GM19467 (cell line): ENCODE measurements at regions not wholly inside any gene's neighbourhood (a gene's known extent, or its start where the extent isn't known, plus 50 kb on each side); places are given as distances from the start of the nearest gene placed in this dataset.

Source experiments
- ATAC-seq: cut with Tn5 transposase; IDR thresholded peaks from one replicate; pipeline ENCODE4 v1.9.1; 2021; ENCODE audit warnings: mild to moderate bottlenecking, moderate library complexity; ENCODE audit not compliant: unreplicated experiment

DNA sequence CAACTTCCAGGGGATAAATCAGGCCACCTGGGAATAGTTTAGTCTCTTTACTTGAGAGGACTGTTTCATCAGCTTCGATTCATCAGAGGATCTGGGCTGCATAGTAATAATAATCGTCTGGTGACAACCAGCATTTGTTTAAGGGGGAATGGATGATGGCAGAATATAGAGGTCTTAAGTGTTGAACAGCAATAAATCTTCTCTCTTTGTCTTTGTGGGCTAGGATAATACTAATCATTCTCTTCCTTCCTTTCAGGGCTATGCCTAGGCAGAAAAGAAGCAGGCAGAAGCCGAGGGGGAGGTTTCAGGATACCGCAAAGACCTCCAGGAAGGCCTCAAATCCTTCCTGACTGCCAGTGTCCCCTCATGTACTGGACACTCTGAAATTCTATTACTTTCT, 150.4 kb upstream of the GAREM1 start:
- ATAC-seq = no peak

DNA sequence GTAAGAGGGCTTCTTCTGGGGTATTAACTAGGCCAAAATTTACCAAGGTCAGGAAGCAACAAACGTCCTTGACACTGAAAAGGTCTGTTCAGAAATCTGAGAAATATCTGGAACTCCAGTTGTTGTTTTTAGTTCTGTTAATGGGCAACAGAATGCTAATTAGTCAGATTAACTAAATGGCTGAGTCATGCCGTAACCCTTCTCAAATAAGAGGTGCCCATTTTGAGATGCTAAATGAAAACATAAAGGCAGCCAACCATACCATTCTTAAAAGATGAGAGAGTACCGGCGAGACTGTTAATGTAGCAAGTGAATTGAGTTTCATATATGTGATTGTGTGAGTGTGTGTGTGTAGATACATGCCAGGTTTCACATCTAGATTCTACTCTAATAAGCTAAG, 147.9 kb upstream of the GAREM1 start:
- ATAC-seq = no peak

DNA sequence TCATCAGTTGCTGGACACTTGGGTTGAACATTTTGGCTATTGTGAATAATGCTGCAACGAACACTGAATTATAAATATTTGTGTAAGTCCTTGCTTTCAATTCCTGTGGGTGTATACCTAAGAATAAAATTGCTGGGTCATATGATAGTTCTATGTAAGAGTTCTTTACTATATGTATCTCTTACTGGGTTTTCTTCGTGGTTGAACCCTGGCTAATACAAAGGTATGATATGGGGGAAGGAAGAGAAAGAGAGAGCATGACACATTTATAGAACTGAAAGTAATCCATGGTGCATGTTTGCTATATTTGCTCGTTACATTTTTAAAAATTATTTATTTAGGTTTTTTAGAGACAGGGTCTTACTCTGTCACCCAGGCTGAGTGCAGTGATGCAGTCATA, 143.1 kb upstream of the GAREM1 start:
- ATAC-seq = no peak

DNA sequence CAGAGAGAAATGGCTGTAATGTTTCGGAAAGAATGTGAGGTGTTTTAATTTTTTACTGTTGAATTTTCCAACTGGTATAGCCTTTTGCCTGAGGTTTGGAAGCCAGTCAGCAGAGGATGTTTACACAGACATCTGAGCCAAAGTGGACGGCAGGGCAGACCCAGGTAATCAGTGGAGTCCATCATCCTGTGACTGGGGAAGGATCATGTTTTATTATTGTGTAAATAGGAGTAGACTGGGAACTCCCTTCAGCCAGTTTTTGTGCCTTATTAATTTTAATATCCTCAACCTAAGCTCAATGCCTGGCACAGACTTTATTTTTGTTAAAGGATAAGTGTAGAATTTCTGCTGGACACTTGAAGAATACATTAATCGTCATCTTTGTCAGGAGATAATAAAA, 142.0 kb upstream of the GAREM1 start:
- no peak for ATAC-seq

DNA sequence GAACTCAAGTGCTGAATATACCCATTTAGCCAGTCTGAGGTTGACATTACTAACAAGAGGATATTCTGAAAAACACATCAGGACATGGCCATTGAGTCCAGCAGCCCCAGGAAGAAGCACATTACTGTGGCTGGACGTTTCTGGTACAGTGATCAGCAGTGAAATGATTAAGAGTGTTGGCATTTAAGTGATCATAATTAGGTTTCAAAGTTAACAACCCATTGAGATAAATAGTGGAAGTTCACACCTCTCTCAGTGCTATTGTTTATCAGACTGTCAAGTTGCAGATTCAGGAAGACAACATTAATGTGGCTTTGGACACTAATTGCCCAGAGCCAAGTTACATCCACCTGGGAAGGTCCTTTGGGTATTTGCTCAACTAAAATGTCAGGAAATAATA, 139.5 kb upstream of the GAREM1 start:
- ATAC-seq = no peak

DNA sequence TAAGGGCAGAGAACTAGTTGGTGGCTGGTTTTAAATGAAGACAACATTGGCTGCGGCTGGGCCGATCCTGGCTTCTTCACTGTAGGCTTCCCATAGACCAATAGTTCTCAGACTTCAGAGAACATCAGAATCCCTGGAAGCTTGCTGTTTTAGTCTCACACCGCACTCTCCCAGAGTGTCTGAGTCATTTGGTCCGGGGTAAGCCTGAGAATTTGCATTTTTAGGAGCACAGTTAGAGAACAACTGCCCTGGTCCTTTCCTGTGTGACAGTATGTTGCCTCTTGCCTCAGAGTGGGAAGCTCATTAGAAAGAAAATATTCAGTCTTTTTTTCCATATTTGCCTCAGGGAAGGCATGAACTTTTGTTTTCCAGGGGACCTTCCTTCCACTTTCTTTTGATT, 137.1 kb upstream of the GAREM1 start:
- ATAC-seq = no peak

DNA sequence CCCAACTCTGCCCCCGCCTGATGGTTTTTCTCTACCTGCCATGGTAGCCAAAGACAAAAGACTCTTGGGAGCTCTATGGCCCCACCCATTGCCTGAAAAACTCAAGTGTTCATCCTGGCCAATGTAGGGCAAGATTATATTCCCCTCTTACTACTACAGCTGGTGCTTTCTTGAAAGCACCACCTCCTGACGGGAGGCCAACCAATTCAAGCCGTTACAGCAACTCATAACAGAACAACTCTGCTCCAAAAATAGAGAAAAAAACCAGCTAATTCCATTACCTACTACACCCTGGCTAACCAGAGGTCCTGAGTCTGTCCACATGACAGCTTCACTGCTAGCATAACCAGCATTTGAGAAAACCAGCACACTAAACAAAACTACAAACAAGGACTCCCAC, 127.5 kb upstream of the GAREM1 start:
- no peak for ATAC-seq

DNA sequence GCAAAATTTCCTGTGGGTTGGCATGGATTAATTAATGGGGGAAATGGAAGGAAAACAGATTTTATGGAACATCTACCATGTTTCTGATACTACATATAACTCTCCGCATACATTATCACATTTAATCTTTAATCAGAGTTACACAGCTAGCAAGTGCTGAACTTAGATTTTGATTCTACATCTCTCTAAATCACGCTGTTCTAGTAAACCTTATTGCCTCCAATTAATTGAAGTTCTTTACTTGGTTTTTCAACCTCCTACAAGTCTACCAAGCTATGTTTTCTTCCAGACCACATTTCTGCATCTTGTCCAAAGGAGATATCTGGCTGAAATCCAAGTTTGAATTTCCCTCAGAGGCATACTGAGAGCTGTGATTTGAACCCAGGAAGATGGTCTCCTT, 125.8 kb upstream of the GAREM1 start:
- no peak for ATAC-seq

DNA sequence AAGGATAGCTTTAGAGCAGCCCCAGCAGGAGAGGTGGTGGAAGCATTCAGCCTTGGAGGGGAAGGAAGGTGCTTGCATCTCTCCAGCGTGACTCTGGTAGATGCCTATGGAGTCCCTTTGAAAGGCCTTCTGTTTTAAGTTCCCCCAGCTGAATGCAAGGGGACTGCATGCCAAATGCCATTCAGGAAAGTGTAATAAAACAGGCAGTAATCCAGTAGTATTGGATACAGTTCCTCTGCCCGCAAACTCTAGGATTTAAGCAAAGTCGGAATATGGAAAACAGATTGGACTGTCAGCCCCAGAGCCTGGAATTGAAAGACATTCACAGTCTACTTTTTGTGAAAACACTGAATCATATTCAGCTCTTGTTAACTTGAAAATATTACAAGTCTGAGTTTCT, 125.2 kb upstream of the GAREM1 start:
- ATAC-seq = no peak

DNA sequence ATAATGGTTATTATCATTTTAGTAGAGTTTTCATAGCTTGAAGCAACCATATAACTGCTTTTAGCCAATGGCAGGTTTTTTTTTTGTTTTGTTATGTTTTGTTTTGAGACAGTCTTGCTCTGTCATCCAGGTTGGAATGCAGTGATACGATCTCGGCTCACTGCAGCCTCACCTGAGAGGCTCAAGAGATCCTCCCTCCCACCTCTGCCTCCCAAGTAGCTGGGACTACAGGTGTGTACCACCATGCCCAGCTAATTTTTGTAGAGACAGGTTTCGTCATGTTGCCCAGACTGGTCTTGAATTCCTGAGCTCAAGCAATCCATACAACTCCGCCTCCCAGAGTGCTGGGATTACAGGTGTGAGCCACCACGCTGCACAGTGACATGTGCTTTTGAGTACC, 117.5 kb upstream of the GAREM1 start:
- ATAC-seq = no peak

DNA sequence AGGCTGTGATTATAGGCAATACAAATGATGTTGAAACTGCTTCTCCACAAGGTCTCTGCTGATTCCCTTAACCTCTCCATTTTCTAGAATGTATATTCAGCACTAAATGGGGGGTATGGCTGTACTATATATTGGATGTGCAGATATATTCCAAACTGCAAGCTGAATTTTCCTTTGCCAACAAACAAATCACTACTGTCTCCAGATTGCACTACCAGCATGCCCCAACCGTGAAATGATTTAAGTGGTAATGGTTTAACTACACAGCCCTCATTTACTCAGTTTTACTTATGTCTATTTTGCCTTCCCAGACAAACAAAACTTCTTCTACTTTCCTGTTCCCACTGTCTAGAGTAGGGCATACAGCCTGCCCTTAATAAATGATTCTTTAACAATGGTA, 112.7 kb upstream of the GAREM1 start:
- ATAC-seq = no peak

DNA sequence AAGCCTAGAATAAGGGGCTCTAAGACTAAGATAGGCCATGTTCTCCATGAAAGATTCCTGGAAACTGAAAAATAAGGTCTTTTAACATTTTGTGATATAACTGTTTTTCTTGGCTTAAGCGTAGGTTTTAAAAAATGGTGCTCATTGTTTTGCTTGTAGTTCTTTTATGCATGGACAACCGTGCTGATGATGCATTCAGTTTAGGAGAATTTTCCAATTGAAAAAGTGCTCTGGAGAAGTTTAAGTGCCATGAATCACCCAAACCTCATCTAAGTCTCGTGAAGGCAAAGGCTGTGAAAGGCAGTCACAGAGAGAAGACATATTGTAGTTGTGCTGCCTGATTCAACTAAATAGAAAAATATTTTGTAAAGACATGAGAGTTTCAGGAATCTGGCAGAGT, 111.8 kb upstream of the GAREM1 start:
- no peak for ATAC-seq

DNA sequence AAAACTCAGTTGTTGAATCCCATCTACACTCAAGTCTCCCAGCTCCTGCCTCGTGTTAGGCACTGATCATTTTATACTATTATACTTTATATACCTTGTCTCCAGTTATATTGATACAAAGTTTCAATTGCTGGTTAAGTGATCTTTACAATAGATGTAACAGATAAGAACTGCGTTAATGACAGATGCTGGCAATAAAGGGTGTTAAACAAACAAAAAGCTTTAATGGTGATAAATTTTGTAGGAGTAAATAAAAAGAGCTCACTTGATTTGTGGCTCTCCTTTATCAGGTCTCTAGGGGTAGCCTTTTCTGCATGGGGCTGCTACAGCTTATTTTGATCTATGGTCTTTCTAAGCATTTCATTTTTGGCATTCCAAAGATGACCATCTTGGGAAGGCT, 106.9 kb upstream of the GAREM1 start:
- ATAC-seq = no peak

DNA sequence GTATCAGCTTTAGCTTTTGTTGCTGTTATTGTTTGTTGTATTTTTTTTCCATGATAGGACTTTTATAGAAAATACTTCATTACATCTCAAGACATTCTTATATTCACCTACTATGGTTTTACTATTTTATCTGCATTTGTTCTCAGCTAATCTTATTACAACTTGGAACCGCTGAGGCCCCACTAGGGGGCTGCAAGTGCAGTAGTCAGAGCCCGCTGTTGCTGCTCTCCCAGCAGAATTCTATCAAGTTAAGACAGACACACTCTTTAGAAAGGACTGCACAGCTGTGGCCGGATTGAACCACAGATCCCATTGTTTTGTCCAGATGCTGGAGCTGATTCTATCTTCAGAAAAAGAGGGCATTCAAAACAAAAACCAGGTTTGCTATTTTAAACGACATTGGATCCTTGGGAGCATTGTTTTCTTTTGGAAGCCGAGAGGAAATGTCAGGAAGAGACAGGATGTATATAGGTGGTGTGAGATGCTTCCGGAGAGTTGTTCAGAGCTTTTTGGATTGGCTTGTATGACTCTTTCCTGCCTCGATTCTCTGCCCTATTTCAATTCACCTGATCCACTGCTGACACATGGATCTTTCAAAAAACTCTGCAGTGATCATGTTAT, 105.7 kb upstream of the GAREM1 start:
- no peak for ATAC-seq

DNA sequence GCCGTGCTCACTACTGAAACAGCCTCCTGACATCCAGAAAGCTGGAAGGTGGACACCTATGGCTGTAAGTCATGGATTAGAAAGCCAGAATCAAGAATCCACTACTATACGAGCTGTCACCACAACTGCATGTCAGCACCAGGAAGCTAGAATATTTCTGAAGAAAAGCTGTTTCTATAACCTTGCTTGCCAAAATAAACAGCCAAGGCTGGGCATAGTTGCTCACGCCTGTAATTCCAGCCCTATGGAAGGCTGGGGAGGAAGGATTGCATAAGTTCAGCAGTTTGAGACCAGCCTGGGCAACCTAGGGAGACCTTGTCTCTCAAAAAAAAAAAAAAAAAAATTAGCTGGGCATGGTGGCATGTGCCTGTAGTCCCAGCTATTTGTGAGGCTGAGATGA, 96.3 kb upstream of the GAREM1 start:
- no peak for ATAC-seq

DNA sequence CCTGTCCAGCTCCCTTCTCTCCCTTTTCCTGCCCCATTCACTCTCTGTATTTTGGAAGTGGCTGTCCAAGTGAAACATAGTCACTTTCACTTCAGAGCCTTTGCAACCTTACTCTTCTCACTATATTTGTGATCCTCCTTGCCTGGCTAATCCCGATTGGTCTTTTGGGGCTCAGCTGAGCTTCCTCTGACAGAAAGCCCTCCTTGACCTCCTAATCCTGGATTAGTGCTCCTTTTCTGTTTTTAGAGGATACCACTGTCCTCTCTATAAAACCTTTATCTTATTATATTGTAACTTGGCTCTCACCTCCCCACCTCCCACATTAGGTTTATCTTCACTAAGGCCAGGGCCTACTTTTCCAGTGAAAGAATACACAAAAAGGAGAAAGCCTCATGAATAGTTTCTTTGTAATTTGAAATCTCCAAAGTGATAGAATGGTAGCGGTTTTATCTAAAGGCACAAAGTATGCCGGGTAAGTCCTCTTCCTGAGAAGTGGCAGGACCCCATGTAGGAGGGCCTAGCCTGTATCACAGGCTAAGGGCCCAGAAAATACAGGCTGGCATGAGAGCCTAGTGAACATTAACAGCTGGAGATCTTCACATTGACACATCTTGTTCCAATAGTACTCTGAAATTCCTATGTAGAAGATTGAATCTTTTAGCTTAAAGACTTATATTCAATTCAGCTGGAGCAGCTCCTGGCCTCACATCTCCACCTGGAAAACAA, 83.1 kb upstream of the GAREM1 start:
- no peak for ATAC-seq

DNA sequence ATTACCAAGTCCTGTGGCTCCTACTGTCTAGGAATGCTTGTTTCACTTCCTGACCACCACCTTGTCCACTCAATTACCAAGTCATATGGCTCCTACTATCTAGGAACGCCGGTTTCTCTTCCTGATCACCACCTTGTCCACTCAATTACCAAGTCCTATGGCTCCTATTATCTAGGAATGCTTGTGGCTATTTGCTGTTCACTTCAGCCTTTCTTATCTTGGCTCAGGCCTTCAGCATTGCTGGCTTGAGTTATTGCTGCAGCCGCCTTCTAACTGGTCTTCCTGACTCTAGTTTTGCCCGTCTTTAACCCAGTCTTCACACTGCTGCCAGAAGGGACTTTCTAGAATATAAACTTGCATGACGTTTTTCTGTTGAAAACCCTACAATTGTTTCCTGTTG, 82.5 kb upstream of the GAREM1 start:
- ATAC-seq = no peak

DNA sequence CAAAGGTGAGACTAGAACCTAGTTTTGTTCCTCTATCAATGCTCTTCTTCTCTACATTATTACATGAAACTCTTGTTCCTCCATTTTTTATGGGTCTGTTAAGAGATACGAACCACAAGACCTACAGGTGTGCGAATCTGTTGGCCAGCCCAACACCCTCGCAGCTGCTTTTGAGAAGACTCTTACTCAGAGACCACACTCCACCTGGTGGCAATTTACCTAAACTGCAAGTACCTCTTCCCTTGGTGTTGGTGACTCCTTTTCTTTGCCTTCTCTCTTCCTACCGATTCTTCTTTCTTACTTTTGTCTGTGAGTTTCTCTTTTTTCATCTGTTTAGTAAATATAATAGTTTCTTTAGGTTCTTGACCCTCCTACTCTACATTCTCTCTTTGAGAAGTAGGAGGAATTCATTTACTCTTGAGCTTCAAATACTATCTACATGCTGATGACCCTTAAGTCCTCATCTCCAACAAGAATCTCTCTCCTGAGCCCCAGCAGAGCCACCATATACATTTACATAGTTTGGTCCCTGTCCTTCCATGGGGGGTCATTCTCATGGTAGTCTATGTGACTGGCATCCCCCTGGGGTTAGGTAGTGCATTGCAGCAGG, 81.8 kb upstream of the GAREM1 start:
- ATAC-seq = peak; percentile 91

DNA sequence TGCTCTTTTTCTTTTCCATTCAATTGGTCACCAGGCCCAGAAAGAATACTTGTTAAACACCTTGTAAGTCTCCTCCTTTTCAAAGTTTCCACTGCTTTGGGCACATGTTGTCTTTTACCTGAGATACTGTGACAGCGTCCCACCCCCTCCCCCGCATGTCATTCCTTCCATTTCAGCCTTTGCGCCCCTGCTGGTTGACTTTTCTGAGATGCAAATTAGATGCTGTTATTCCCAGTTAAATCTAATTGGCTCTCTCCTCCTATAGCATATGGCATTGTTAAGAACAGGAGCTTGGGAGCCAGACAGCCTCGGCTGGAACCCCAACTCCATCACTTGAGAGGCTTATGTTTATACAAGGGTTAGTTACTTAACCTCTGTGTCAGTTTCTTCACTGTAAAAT, 80.3 kb upstream of the GAREM1 start:
- ATAC-seq = no peak

DNA sequence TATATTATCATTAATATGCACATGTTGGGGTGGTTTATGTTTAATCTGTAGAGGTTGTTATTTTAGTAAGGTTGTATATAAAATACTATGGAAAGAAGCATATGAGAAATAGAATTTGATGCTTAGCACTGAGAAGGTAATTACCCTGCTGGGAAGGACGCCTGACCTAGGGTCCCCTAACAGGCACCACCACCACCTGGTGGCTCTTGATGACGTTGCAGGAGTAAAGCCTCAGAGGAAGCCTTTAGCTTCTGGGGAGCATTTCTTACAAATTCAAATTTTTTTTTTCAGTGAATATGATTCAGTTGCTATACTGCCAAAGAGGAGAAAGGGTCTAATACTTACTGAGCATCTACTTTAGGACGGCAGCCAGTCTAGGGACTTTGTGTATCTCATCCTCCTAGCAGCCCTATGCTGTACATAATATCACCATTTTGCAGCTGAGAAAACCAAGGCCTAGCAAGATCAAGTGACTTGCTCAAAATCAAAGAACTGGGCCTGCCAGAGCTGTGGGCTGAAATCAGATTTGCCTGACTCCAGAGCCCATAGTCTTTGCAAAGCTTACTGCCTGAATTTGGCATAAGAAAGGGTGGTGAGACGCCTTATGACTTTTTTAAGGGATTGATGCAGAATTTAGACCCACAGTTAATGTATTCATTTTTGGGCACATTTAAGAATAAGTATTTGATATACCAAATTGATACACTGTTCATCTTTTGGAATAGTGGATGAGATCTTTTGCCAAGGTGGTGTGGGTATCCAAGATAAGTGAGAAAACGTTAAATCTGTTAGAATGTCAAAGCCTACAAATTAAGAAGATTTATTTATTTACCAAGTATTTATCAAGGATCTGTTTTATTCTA, 78.8 kb upstream of the GAREM1 start:
- peak; percentile 79 for ATAC-seq

DNA sequence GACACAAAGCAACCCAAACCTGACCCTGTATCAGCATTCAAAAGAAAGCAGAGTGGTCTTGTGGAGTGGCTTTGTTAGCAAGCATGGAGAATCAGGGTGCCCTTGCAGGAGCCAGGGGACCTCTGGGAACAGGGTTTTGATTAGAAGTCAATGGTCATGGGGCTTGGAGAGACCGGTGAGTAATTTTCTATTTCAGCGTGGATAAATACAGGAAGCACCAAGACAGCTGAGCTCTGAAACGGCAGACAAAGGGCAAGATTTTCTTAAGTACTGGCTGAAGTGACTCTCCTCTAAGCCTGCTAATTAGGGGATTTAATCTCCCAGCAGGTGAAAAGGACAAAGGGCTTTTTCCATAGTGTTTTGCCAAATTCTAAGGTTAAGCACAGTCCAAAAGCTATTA, 78.0 kb upstream of the GAREM1 start:
- no peak for ATAC-seq

DNA sequence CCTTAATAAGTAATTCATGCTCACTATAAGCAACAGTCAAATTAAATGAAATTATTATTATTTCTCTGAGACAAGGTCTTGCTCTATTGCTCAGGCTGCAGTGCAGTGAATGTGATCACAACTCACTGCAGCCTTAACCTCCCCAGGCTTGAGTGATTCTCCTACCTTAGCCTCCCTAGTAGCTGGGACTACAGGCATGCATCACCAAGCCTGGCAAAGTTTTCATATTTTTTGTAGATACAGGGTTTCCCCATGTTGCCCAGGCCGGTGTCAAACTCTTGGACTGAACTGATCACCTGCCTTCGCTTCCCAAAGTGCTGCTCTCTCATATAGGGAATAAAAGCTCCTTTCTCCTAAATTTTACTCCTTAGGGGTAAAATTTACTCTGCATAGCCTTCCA, 74.9 kb upstream of the GAREM1 start:
- no peak for ATAC-seq
